Large intestine (tissue), 3 donors: ENCODE measurements at regions not wholly inside any gene's neighbourhood (a gene's known extent, or its start where the extent isn't known, plus 50 kb on each side); places are given as distances from the start of the nearest gene placed in this dataset.
A peak's percentile ranks its signal among the peaks of the same experiment; 100 is the strongest.
"Not testable (repeated sequence)": the region's sequence is repeated elsewhere in the genome, so short reads cannot be mapped to it uniquely, and the experiment has no call there.

ENCODE experiments used
- DNase-seq, 2 donors: peaks; one replicate each; pipeline versions ENCODE4 v3.0.0 to v3.0.0-alpha.2; 2013
- H3K27ac ChIP-seq: one replicate; pipeline ENCODE4 v1.5.1; 2013; ENCODE audit warnings: low read length
- H3K27me3 ChIP-seq: 2 replicates; pipeline ENCODE4 v1.6.1; 2013; ENCODE audit warnings: low read length; ENCODE audit not compliant: control insufficient read depth, insufficient read depth
- H3K36me3 ChIP-seq: 2 replicates; pipeline ENCODE4 v1.6.1; 2013; ENCODE audit warnings: low read length; ENCODE audit not compliant: control insufficient read depth, insufficient read depth
- H3K4me1 ChIP-seq: one replicate; pipeline ENCODE4 v1.6.1; 2013; ENCODE audit warnings: low read length; ENCODE audit not compliant: control insufficient read depth, insufficient read depth
- H3K4me3 ChIP-seq: one replicate; pipeline ENCODE4 v1.5.1; 2013; ENCODE audit warnings: low read length
- H3K9me3 ChIP-seq: one replicate; pipeline ENCODE4 v1.6.1; 2013; ENCODE audit warnings: mild to moderate bottlenecking, low read depth, low read length, moderate library complexity; ENCODE audit not compliant: control insufficient read depth
- WGBS: methylation state at CpG from one replicate; pipeline ENCODE4 v1.1.5; 2013; ENCODE audit warnings: low lambda C conversion rate; ENCODE audit not compliant: insufficient coverage; 5-methylcytosine and 5-hydroxymethylcytosine counted together

DNA sequence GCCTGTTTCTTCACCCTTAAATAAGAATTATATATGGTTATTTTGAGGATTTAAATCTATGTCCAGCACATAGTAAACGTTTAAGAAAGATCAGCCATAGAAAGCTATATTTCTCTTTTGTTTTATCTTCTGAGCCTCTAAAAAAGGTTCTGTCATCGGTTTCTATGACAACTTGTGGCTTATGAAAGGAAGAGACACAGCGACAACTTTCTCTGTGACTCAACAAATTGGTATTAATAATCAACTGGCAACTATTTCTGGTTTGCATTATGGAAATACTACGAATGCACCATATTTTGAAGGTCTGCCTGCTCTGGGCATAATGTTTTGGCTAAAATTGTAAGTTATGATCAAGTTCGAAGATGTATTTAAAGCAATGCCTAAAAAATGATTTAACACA lies 751.0 kb downstream of the CD109 start:
- no peak for DNase-seq
- Histone ChIP-seq H3K36me3 (no peaks in the 10 kb centered on the region), H3K4me3 (no peak overlapping the region), H3K27ac (no peak overlapping the region), H3K4me1 (no peaks in the 10 kb centered on the region), H3K9me3 (no peaks in the 10 kb centered on the region), H3K27me3 (no peaks in the 10 kb centered on the region)
- WGBS = 77% methylated on average over 2 of the region's 5 CpGs

GRCh38 chr6:74439123-74439811 lies 743.3 kb downstream of the CD109 start:
- Histone ChIP-seq H3K9me3 (no peaks in the 10 kb centered on the region), H3K4me1 (no peaks in the 10 kb centered on the region), H3K27me3 (no peaks in the 10 kb centered on the region), H3K36me3 (no peaks in the 10 kb centered on the region), H3K4me3 (no peak overlapping the region), H3K27ac (no peak overlapping the region)
- no peak for DNase-seq
- WGBS = 100% methylated on average over 1 of the region's 1 CpG

- H3K27me3 ChIP-seq, H3K4me1 ChIP-seq, H3K9me3 ChIP-seq, DNase-seq, H3K36me3 ChIP-seq, H3K27ac ChIP-seq, H3K4me3 ChIP-seq: not testable (repeated sequence)
- no CpG with 5 or more reads among the region's 1 CpG for WGBS
Observed at GRCh38 chr6:74438395-74438794, 742.4 kb downstream of the CD109 start.

DNA sequence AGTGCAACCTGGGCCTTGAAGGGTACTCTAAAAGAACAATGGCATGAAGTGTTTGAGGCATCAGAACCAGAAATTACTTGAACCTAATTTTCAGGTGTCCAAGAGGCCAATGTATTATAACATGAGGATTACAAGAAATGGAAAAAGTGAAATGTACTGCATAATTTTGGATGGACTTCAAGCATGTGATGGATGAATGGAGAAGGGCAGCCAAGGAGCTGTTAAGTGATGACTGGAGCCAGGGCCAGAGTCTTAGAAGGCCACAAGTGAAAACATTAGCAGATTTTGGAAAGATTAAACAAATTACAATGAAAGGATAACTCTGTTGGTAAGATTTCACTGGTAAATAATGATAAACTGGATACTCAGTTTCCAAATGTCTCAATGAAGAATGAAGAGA lies 738.2 kb downstream of the CD109 start:
- Histone ChIP-seq H3K4me1 (no peaks in the 10 kb centered on the region), H3K27me3 (no peaks in the 10 kb centered on the region), H3K36me3 (no peaks in the 10 kb centered on the region), H3K4me3 (no peak overlapping the region), H3K9me3 (no peaks in the 10 kb centered on the region), H3K27ac (no peak overlapping the region)
- DNase-seq = no peak

- Histone ChIP-seq H3K27ac (no peak overlapping the region), H3K27me3 (no peaks in the 10 kb centered on the region), H3K9me3 (no peaks in the 10 kb centered on the region), H3K4me1 (no peaks in the 10 kb centered on the region), H3K36me3 (no peaks in the 10 kb centered on the region), H3K4me3 (no peak overlapping the region)
- WGBS = 97% methylated on average over 2 of the region's 3 CpGs
- DNase-seq = no peak
Observed at GRCh38 chr6:74431873-74432580, 736.0 kb downstream of the CD109 start.

- peak overlapping the region; percentile 93 for H3K27ac ChIP-seq
- H3K4me1 ChIP-seq = peaks cover 12% of the 10 kb centered on the region
- no peak overlapping the region for H3K4me3 ChIP-seq
- H3K27me3 ChIP-seq = no peaks in the 10 kb centered on the region
- no peaks in the 10 kb centered on the region for H3K36me3 ChIP-seq
- peak; percentile 86 to 93 for DNase-seq
- no CpG with 5 or more reads among the region's 1 CpG for WGBS
- peaks cover 3% of the 10 kb centered on the region for H3K9me3 ChIP-seq
Observed at GRCh38 chr6:74420221-74420620, 724.2 kb downstream of the CD109 start.

GRCh38 chr6:74415056-74415455 lies 719.1 kb downstream of the CD109 start:
- Histone ChIP-seq H3K36me3 (no peaks in the 10 kb centered on the region), H3K27me3 (no peaks in the 10 kb centered on the region), H3K27ac (no peak overlapping the region), H3K9me3 (no peaks in the 10 kb centered on the region), H3K4me3 (no peak overlapping the region), H3K4me1 (peaks cover 3% of the 10 kb centered on the region)
- DNase-seq = no peak

GRCh38 chr6:74410630-74411029 lies 714.6 kb downstream of the CD109 start:
- Histone ChIP-seq H3K4me1 (no peaks in the 10 kb centered on the region), H3K36me3 (no peaks in the 10 kb centered on the region), H3K9me3 (no peaks in the 10 kb centered on the region), H3K4me3 (no peak overlapping the region), H3K27ac (no peak overlapping the region), H3K27me3 (no peaks in the 10 kb centered on the region)
- WGBS = no CpG with 5 or more reads among the region's 1 CpG
- DNase-seq = no peak

DNA sequence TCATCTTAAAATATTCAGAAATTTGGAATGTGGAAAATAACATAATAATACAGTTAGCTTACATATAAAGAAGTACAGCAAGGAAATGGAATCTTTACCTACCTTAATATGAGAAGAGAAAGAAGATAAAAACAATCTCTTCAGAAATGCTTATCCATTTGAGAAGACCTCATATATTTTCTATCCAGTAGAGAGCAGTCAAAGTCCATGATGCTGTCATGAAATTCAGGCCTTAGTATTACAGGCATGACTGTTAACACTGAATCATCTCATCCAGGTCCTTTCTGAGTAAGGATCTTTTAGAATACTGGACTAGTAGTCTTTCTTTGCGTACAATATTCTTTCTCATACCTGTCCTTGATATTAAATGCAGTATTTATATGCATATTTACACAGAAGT lies 713.4 kb downstream of the CD109 start:
- Histone ChIP-seq H3K9me3 (no peaks in the 10 kb centered on the region), H3K4me1 (no peaks in the 10 kb centered on the region), H3K27ac (no peak overlapping the region), H3K36me3 (no peaks in the 10 kb centered on the region), H3K4me3 (no peak overlapping the region), H3K27me3 (no peaks in the 10 kb centered on the region)
- 0% methylated on average over 1 of the region's 1 CpG for WGBS
- DNase-seq = peak; percentile 39 to 40

DNA sequence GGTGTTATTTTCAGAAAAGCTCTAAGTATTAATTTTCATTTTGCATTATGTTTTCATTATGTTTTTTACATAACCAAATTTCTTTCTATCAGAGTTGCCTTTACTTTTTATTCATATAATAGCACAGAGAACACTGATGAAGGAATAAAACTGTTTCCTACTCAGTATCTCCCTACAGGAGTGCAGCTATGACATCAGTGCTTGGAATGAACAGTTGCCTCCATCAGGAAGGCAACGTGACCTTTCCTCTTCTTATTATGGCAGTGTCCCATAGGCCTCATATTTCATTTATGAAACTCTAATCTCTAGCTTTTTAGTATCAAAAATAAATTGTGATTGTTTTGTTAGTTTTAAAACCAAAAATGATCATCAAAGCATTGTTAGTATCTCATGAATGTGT lies 712.8 kb downstream of the CD109 start:
- H3K36me3 ChIP-seq = no peaks in the 10 kb centered on the region
- 50% methylated on average over 1 of the region's 1 CpG for WGBS
- H3K27ac ChIP-seq = no peak overlapping the region
- no peak for DNase-seq
- H3K27me3 ChIP-seq = no peaks in the 10 kb centered on the region
- H3K4me3 ChIP-seq = no peak overlapping the region
- no peaks in the 10 kb centered on the region for H3K9me3 ChIP-seq
- no peaks in the 10 kb centered on the region for H3K4me1 ChIP-seq

DNA sequence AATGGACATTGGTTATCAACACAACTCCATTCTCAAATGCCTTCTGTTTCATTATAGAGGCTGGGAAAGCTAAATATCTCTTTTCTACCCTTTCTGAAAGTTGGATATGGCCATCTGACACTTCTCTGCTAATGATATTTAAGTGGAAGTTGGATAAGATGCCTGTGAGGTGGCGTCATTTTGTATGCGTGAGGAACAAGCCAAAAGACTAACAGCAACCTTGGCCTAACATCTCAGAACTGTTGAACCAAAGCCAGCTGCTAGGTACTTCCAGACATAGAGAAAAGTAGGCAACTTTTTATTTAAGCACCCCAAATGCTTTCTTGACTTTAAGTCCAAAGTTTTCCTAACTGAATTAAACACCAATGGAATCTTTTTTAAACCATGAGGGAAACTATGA lies 708.4 kb downstream of the CD109 start:
- Histone ChIP-seq H3K4me3 (no peak overlapping the region), H3K9me3 (no peaks in the 10 kb centered on the region), H3K36me3 (no peaks in the 10 kb centered on the region), H3K27ac (no peak overlapping the region), H3K27me3 (no peaks in the 10 kb centered on the region), H3K4me1 (no peaks in the 10 kb centered on the region)
- WGBS = no CpG with 5 or more reads among the region's 2 CpGs
- no peak for DNase-seq
